Small intestine (tissue), 7 donors: ENCODE measurements at regions not wholly inside any gene's neighbourhood (a gene's known extent, or its start where the extent isn't known, plus 50 kb on each side); places are given as distances from the start of the nearest gene placed in this dataset.

ENCODE experiments used
- DNase-seq, 2 donors: peaks; one replicate each; pipeline versions ENCODE4 v3.0.0 to v3.0.0-alpha.2; 2013
- FAIRE-seq: peaks from 2 replicates; lab custom pipeline; 2012; peaks lifted over from hg19 to GRCh38; lab: Jason Lieb, UNC
- H3K27ac ChIP-seq, 3 donors: one replicate each; pipeline ENCODE4 v1.5.1; 2013; ENCODE audit warnings: low read length in 2 of 3, mild to moderate bottlenecking in 2 of 3, control low read depth in 1 of 3, inconsistent platforms in 1 of 3, low read depth in 1 of 3, moderate library complexity in 1 of 3
- H3K27me3 ChIP-seq, 3 donors: one replicate each; pipeline ENCODE4 v1.6.1; 2013; ENCODE audit warnings: low read length in 3 of 3, inconsistent platforms in 1 of 3; ENCODE audit not compliant: control insufficient read depth in 3 of 3, insufficient read depth in 3 of 3
- H3K36me3 ChIP-seq, 3 donors: one replicate each; pipeline ENCODE4 v1.6.1; 2013; ENCODE audit warnings: low read length in 3 of 3, inconsistent platforms in 1 of 3, low read depth in 1 of 3, mild to moderate bottlenecking in 1 of 3, moderate library complexity in 1 of 3; ENCODE audit not compliant: control insufficient read depth in 3 of 3, insufficient read depth in 2 of 3
- H3K4me1 ChIP-seq, 3 donors: one replicate each; pipeline ENCODE4 v1.6.1; 2013; ENCODE audit warnings: low read length in 2 of 3, inconsistent platforms in 1 of 3, low read depth in 1 of 3, mild to moderate bottlenecking in 1 of 3, moderate library complexity in 1 of 3; ENCODE audit not compliant: control insufficient read depth in 3 of 3, insufficient read depth in 2 of 3
- H3K4me3 ChIP-seq, 3 donors: one replicate each; pipeline ENCODE4 v1.5.1; 2013; ENCODE audit warnings: low read length in 3 of 3, control low read depth in 1 of 3, inconsistent platforms in 1 of 3, low read depth in 1 of 3, mild to moderate bottlenecking in 1 of 3, moderate library complexity in 1 of 3
- H3K9me3 ChIP-seq, 2 donors: one replicate each; pipeline ENCODE4 v1.6.1; 2013; ENCODE audit warnings: low read depth in 1 of 2, low read length in 1 of 2; ENCODE audit not compliant: control insufficient read depth in 2 of 2, insufficient read depth in 1 of 2
- WGBS, 3 donors: extraction: QIAGEN DNeasy Blood & Tissue Kit; methylation state at CpG; one replicate each; pipeline ENCODE4 v1.1.7; 2013; 5-methylcytosine and 5-hydroxymethylcytosine counted together
- donor health status: healthy with polysubstance abuse.
- donor health status: control.
- donor health status: control.
- donor health status: Bipolar disorder and iron deficiency.
- donor health status: healthy.

- H3K4me3 ChIP-seq: no peak overlapping the region
- no peak overlapping the region for H3K27ac ChIP-seq
- FAIRE-seq: no peak
- H3K9me3 ChIP-seq: no peaks in the 10 kb centered on the region
- no peaks in the 10 kb centered on the region for H3K4me1 ChIP-seq
- no peaks in the 10 kb centered on the region for H3K36me3 ChIP-seq
- DNase-seq: no peak
- no peaks in the 10 kb centered on the region for H3K27me3 ChIP-seq
- 72 to 86% (median 82%) methylated on average over 1 of the region's 1 CpG for WGBS, 3 donors
These were observed 210.8 kb downstream of the TBXT start for GRCh38 chr6:165956874-165957273.

- H3K27me3 ChIP-seq: no peaks in the 10 kb centered on the region
- H3K36me3 ChIP-seq: no peaks in the 10 kb centered on the region
- 73 to 84% (median 73%) methylated on average over 7 of the region's 7 CpGs for WGBS, 3 donors
- DNase-seq: no peak
- no peak overlapping the region for H3K27ac ChIP-seq
- H3K9me3 ChIP-seq: no peaks in the 10 kb centered on the region
- no peak for FAIRE-seq
- H3K4me3 ChIP-seq: no peak overlapping the region
- H3K4me1 ChIP-seq: no peaks in the 10 kb centered on the region
These were observed 215.1 kb downstream of the TBXT start for GRCh38 chr6:165952514-165952913.

DNA sequence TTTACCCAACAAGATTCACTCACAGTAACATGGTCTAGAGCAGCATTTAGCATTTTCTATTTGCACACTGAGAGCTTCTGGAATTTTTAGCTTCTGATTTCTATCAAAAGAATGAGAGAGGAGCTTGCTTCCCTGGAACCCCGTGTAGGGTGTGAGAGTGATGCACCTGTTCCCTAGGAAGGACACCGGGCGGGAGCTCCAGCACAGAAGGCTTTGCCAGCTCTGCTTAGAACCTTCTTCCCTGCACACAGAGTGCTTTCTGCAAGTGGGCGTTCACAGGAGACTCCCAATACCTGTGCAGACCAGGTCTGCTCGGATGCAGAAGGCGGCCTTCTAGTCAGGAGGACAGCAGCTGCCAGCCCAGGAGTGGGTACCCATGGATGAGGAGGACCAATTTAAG, 217.3 kb downstream of the TBXT start:
- Histone ChIP-seq H3K27me3 (no peaks in the 10 kb centered on the region), H3K9me3 (no peaks in the 10 kb centered on the region), H3K36me3 (no peaks in the 10 kb centered on the region), H3K4me1 (no peaks in the 10 kb centered on the region), H3K4me3 (no peak overlapping the region), H3K27ac (no peak overlapping the region)
- DNase-seq (no peak), FAIRE-seq (no peak)
- 72 to 85% (median 73%) methylated on average over 6 of the region's 6 CpGs for WGBS, 3 donors

- H3K4me1 ChIP-seq: no peaks in the 10 kb centered on the region
- H3K9me3 ChIP-seq: no peaks in the 10 kb centered on the region
- DNase-seq (no peak), FAIRE-seq (no peak)
- WGBS, 3 donors: 91 to 93% (median 91%) methylated on average over 12 of the region's 12 CpGs
- no peak overlapping the region for H3K4me3 ChIP-seq
- no peaks in the 10 kb centered on the region for H3K27me3 ChIP-seq
- H3K27ac ChIP-seq: no peak overlapping the region
- no peaks in the 10 kb centered on the region for H3K36me3 ChIP-seq
These were observed 218.3 kb downstream of the TBXT start for GRCh38 chr6:165949324-165949723.

DNA sequence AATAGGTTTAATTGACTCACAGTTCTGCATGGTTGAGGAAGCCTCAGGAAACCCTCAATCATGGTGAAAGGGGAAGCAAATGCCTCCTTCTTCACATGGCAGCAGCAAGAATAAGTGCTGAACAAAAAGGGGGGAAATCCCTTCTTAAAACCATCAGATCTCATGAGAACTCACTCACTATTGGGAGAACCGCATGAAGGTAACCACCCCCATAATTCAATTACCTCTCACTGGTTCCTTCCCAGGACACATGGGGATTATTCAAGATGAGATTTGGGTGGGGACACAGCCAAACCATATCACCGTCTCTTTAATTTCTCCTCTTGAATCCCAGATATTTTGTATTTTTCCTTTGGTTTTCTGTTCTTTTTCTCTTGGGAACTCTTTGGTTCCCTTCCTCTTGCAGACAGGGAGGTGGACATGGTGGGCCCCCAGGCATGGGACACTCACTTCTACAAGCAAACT, 223.6 kb downstream of the TBXT start:
- FAIRE-seq (no peak), DNase-seq (no peak)
- no peaks in the 10 kb centered on the region for H3K27me3 ChIP-seq
- H3K9me3 ChIP-seq: peaks cover 0 to 7% of the 10 kb centered on the region in 2 donors
- H3K4me1 ChIP-seq: no peaks in the 10 kb centered on the region
- 86 to 92% (median 91%) methylated on average over 2 of the region's 2 CpGs for WGBS, 3 donors
- H3K36me3 ChIP-seq: no peaks in the 10 kb centered on the region
- H3K4me3 ChIP-seq: no peak overlapping the region
- no peak overlapping the region for H3K27ac ChIP-seq

GRCh38 chr6:165941786-165942185, 225.9 kb downstream of the TBXT start:
- peaks cover 0 to 7% of the 10 kb centered on the region in 2 donors for H3K9me3 ChIP-seq
- no peaks in the 10 kb centered on the region for H3K4me1 ChIP-seq
- DNase-seq: no peak
- no peaks in the 10 kb centered on the region for H3K27me3 ChIP-seq
- H3K27ac ChIP-seq: no peak overlapping the region
- no peak for FAIRE-seq
- no peak overlapping the region for H3K4me3 ChIP-seq
- H3K36me3 ChIP-seq: no peaks in the 10 kb centered on the region
- WGBS, 3 donors: 82 to 85% (median 84%) methylated on average over 4 of the region's 4 CpGs

DNA sequence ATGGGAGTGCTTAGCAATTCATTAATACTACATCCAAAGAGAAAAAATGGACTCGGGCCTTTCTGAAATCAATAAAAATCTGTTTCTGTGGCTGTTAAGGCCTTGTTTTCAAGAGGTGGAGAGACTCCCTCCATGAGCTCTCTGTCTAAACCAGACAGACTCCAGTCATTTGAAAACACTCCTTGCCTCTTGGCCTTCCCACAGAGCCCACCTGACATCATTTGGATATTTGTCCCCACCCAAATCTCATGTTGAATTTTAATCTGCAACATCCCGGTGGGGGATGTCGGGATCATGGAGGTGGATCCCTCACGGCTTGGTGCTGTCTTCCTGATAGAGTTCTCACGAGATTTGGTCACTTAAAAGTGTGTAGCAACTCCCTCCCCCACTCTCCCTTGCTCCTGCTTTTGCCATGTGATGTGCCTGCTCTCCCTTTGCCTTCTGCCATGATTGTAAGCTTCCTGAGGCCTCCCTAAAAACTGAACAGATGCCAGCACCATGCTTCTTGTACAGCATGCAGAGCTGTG, 226.3 kb downstream of the TBXT start:
- Histone ChIP-seq H3K36me3 (no peaks in the 10 kb centered on the region), H3K4me1 (no peaks in the 10 kb centered on the region), H3K9me3 (peaks cover 0 to 7% of the 10 kb centered on the region in 2 donors), H3K27me3 (no peaks in the 10 kb centered on the region), H3K4me3 (no peak overlapping the region), H3K27ac (no peak overlapping the region)
- DNase-seq (no peak), FAIRE-seq (no peak)
- WGBS, 3 donors: 81 to 87% (median 86%) methylated on average over 5 of the region's 5 CpGs

GRCh38 chr6:165940366-165940765, 227.3 kb downstream of the TBXT start:
- H3K4me3 ChIP-seq: no peak overlapping the region
- no peak for FAIRE-seq

More at GRCh38 chr6:165940366-165940765, 227.3 kb downstream of the TBXT start:
- Histone ChIP-seq H3K27ac (no peak overlapping the region), H3K27me3 (no peaks in the 10 kb centered on the region), H3K4me1 (no peaks in the 10 kb centered on the region), H3K36me3 (no peaks in the 10 kb centered on the region), H3K9me3 (peaks cover 0 to 7% of the 10 kb centered on the region in 2 donors)
- 89 to 95% (median 95%) methylated on average over 26 of the region's 26 CpGs for WGBS, 3 donors
- no peak for DNase-seq
